WTC11 (cell line): ENCODE measurements at regions not wholly inside any gene's neighbourhood (a gene's known extent, or its start where the extent isn't known, plus 50 kb on each side); places are given as distances from the start of the nearest gene placed in this dataset.

Experiments
- ATAC-seq: fragments of 200-7000 bp; cut with Tn5 transposase; 2 replicates; pipeline ENCODE4 v1.10.0; 2021; ENCODE audit warnings: mild to moderate bottlenecking, moderate library complexity
- CTCF ChIA-PET: fragments of 300-600 bp; sonication (Branson Sonifier 250); formaldehyde crosslinking; loops from one replicate; lab custom pipeline; 2021; ENCODE audit warnings: antibody characterized with exemption; lab: Charles Lee
- POLR2A ChIA-PET: fragments of 350-600 bp; sonication (Branson Sonifier 250); formaldehyde crosslinking; loops from one replicate; lab custom pipeline; 2021; ENCODE audit warnings: antibody characterized with exemption; lab: Charles Lee
- DNase-seq: peaks from one replicate; pipeline ENCODE4 v3.0.0; 2021; ENCODE audit warnings: low spot score
- H3K27ac Mint-ChIP-seq: 2 replicates; pipeline ENCODE4 v1.8.0; 2021; ENCODE audit warnings: mixed read lengths
- H3K27me3 Mint-ChIP-seq: 2 replicates; pipeline ENCODE4 v1.8.0; 2021; ENCODE audit warnings: low read depth, mild to moderate bottlenecking, moderate library complexity, mixed read lengths
- H3K36me3 Mint-ChIP-seq: 2 replicates; pipeline ENCODE4 v1.8.0; 2021; ENCODE audit warnings: mixed read lengths
- H3K4me1 Mint-ChIP-seq: 2 replicates; pipeline ENCODE4 v1.8.0; 2022; ENCODE audit warnings: mixed read lengths
- H3K4me3 Mint-ChIP-seq: 2 replicates; pipeline ENCODE4 v1.8.0; 2021; ENCODE audit warnings: mild to moderate bottlenecking, moderate library complexity, mixed read lengths
- H3K9me3 Mint-ChIP-seq: 2 replicates; pipeline ENCODE4 v1.8.0; 2021; ENCODE audit warnings: mixed read lengths
- AR ChIP-seq: fragments of 250-450 bp; sonication (Bioruptor Pico); IDR thresholded peaks from 2 replicates; pipeline ENCODE4 v1.9.0; 2021; ENCODE audit warnings: mild to moderate bottlenecking
- CREB1 ChIP-seq: sonication (generic); formaldehyde crosslinking; IDR thresholded peaks from 2 replicates; pipeline ENCODE4 v1.8.0; 2023; ENCODE audit warnings: mild to moderate bottlenecking, missing genetic modification reagents
- CREM ChIP-seq: sonication (generic); formaldehyde crosslinking; IDR thresholded peaks from 2 replicates; pipeline ENCODE4 v1.8.1; 2022; ENCODE audit warnings: mild to moderate bottlenecking, missing genetic modification reagents, moderate library complexity
- ESRRA ChIP-seq: sonication (generic); formaldehyde crosslinking; IDR thresholded peaks from 2 replicates; pipeline ENCODE4 v1.8.1; 2022; ENCODE audit warnings: mild to moderate bottlenecking, missing genetic modification reagents, borderline replicate concordance
- FOXJ3 ChIP-seq: sonication (generic); formaldehyde crosslinking; IDR thresholded peaks from 2 replicates; pipeline ENCODE4 v1.9.0; 2021; ENCODE audit warnings: missing genetic modification reagents, mild to moderate bottlenecking, borderline replicate concordance
- FOXP1 ChIP-seq: sonication (generic); formaldehyde crosslinking; IDR thresholded peaks from 2 replicates; pipeline ENCODE4 v1.8.0; 2022; ENCODE audit warnings: missing genetic modification reagents, mild to moderate bottlenecking, moderate library complexity, borderline replicate concordance
- FOXP4 ChIP-seq: sonication (generic); formaldehyde crosslinking; IDR thresholded peaks from 2 replicates; pipeline ENCODE4 v1.8.0; 2022; ENCODE audit warnings: mild to moderate bottlenecking, missing genetic modification reagents
- NFYB ChIP-seq: sonication (generic); formaldehyde crosslinking; conservative IDR thresholded peaks from 2 replicates; pipeline ENCODE4 v1.8.0; 2022; ENCODE audit warnings: low read depth, missing genetic modification reagents
- NR1H2 ChIP-seq: sonication (generic); formaldehyde crosslinking; IDR thresholded peaks from 2 replicates; pipeline ENCODE4 v1.9.0; 2021; ENCODE audit warnings: mild to moderate bottlenecking, moderate library complexity, missing genetic modification reagents
- NR3C1 ChIP-seq: sonication (generic); formaldehyde crosslinking; conservative IDR thresholded peaks from 2 replicates; pipeline ENCODE4 v1.8.1; 2023; ENCODE audit warnings: low read depth, mild to moderate bottlenecking, missing genetic modification reagents
- RELA ChIP-seq: sonication (generic); formaldehyde crosslinking; IDR thresholded peaks from 2 replicates; pipeline ENCODE4 v1.8.1; 2022; ENCODE audit warnings: missing genetic modification reagents, mild to moderate bottlenecking, borderline replicate concordance
- SOX15 ChIP-seq: fragments of 250-450 bp; sonication (Bioruptor Pico); IDR thresholded peaks from 2 replicates; pipeline ENCODE4 v1.9.0; 2021; ENCODE audit warnings: mild to moderate bottlenecking
- TEAD4 ChIP-seq: sonication (generic); formaldehyde crosslinking; IDR thresholded peaks from 2 replicates; pipeline ENCODE4 v1.8.0; 2022; ENCODE audit warnings: mild to moderate bottlenecking, missing genetic modification reagents
- ZBTB21 ChIP-seq: sonication (generic); formaldehyde crosslinking; IDR thresholded peaks from 2 replicates; pipeline ENCODE4 v1.8.1; 2023; ENCODE audit warnings: mild to moderate bottlenecking, missing genetic modification reagents, borderline replicate concordance
- ZBTB43 ChIP-seq: sonication (generic); formaldehyde crosslinking; IDR thresholded peaks from 2 replicates; pipeline ENCODE4 v1.8.1; 2023; ENCODE audit warnings: mild to moderate bottlenecking, missing genetic modification reagents
- ZNF512 ChIP-seq: sonication (generic); formaldehyde crosslinking; IDR thresholded peaks from 2 replicates; pipeline ENCODE4 v1.8.1; 2022; ENCODE audit warnings: missing genetic modification reagents, borderline replicate concordance
- ZNF532 ChIP-seq: fragments of 250-450 bp; sonication (Bioruptor Pico); IDR thresholded peaks from 2 replicates; pipeline ENCODE4 v1.9.0; 2021; ENCODE audit warnings: mild to moderate bottlenecking, borderline replicate concordance
- ZSCAN18 ChIP-seq: fragments of 250-450 bp; sonication (Bioruptor Pico); IDR thresholded peaks from 2 replicates; pipeline ENCODE4 v2.1.2; 2022; ENCODE audit warnings: mild to moderate bottlenecking, moderate library complexity

GRCh38 chr10:121282264-121282663, 316.0 kb downstream of the FGFR2 start:
- TF ChIP-seq FOXP4 (CRISPR knock-in tag) = no peak
- no peak for TF ChIP-seq NR1H2 (CRISPR knock-in tag)
- TF ChIP-seq ZSCAN18 (CRISPR knock-in tag) = no peak
- TF ChIP-seq AR (CRISPR knock-in tag) = no peak
- TF ChIP-seq ESRRA (CRISPR knock-in tag) = no peak
- ATAC-seq (no peak), DNase-seq (no peak)
- H3K27ac Mint-ChIP-seq = no peak overlapping the region
- H3K4me3 Mint-ChIP-seq = no peak overlapping the region
- H3K9me3 Mint-ChIP-seq = peaks cover 10% of the 10 kb centered on the region
- ChIA-PET CTCF (no interaction called here), POLR2A (no interaction called here)
- no peaks in the 10 kb centered on the region; the same call in 1 of the 2 replicates for H3K27me3 Mint-ChIP-seq
- H3K4me1 Mint-ChIP-seq = peaks cover 42% of the 10 kb centered on the region
- peaks cover 2% of the 10 kb centered on the region for H3K36me3 Mint-ChIP-seq

GRCh38 chr10:121282797-121283515, 315.3 kb downstream of the FGFR2 start:
- Mint-ChIP-seq H3K27me3 (no peaks in the 10 kb centered on the region; the same call in 1 of the 2 replicates), H3K4me1 (peaks cover 48% of the 10 kb centered on the region), H3K4me3 (no peak overlapping the region), H3K27ac (no peak overlapping the region), H3K9me3 (peaks cover 10% of the 10 kb centered on the region), H3K36me3 (peaks cover 2% of the 10 kb centered on the region; the same call in 1 of the 2 replicates)
- TF ChIP-seq FOXJ3 = no peak
- TF ChIP-seq CREB1 (CRISPR knock-in tag) = no peak
- no peak for TF ChIP-seq TEAD4 (CRISPR knock-in tag)
- no peak for TF ChIP-seq ZNF512 (CRISPR knock-in tag)
- CTCF ChIA-PET = interaction anchor here (0.6 kb wide), 1 partner anchor 14 kb away, joined by 4 read pairs; no protein-coding TSS in a partner anchor
- POLR2A ChIA-PET = no interaction called here
- ATAC-seq (no peak; the same call in 1 of the 2 replicates), DNase-seq (no peak)

GRCh38 chr10:121284936-121285335, 313.3 kb downstream of the FGFR2 start:
- no peaks in the 10 kb centered on the region for H3K36me3 Mint-ChIP-seq
- no peak overlapping the region for H3K27ac Mint-ChIP-seq
- no peaks in the 10 kb centered on the region for H3K9me3 Mint-ChIP-seq
- ATAC-seq (no peak), DNase-seq (no peak)
- peaks cover 68% of the 10 kb centered on the region for H3K4me1 Mint-ChIP-seq
- H3K27me3 Mint-ChIP-seq = no peaks in the 10 kb centered on the region; the same call in 1 of the 2 replicates
- CTCF ChIA-PET = no interaction called here
- POLR2A ChIA-PET = no interaction called here
- no peak overlapping the region for H3K4me3 Mint-ChIP-seq
- TF ChIP-seq RELA (CRISPR knock-in tag) = no peak
- no peak for TF ChIP-seq FOXP1 (CRISPR knock-in tag)
- TF ChIP-seq ZBTB43 = no peak
- no peak for TF ChIP-seq NR3C1
- TF ChIP-seq ZBTB21 (CRISPR knock-in tag) = no peak
- TF ChIP-seq CREM (CRISPR knock-in tag) = no peak
- no peak for TF ChIP-seq SOX15 (CRISPR knock-in tag)
- TF ChIP-seq ZNF532 (CRISPR knock-in tag) = no peak
- TF ChIP-seq NFYB (CRISPR knock-in tag) = no peak
